GM23338 (cell line): ENCODE measurements at regions not wholly inside any gene's neighbourhood (a gene's known extent, or its start where the extent isn't known, plus 50 kb on each side); places are given as distances from the start of the nearest gene placed in this dataset.
A peak's percentile ranks its signal among the peaks of the same experiment; 100 is the strongest.

Source experiments
- ATAC-seq: fragments of 200-7000 bp; cut with Tn5 transposase; 3 replicates; pipeline ENCODE4 v1.9.1; 2020
- DNase-seq: peaks from one replicate; pipeline ENCODE4 v3.0.0-alpha.2; 2015; ENCODE audit warnings: low spot score
- H2AFZ ChIP-seq: fragments of 200-600 bp; sonication (generic); 2 replicates; pipeline ENCODE4 v1.8.0; 2016; ENCODE audit warnings: antibody characterized with exemption, mild to moderate bottlenecking, moderate library complexity
- H3F3A ChIP-seq: fragments of 200-600 bp; sonication (generic); replicated peaks from 2 replicates; pipeline ENCODE4 v1.8.0; 2017; ENCODE audit warnings: antibody characterized with exemption, mixed run types, low read depth
- H3K27ac ChIP-seq: fragments of 200-600 bp; sonication (generic); 2 replicates; pipeline ENCODE4 v1.6.1; 2016; ENCODE audit warnings: low read depth
- H3K27me3 ChIP-seq: fragments of 200-600 bp; sonication (generic); 2 replicates; pipeline ENCODE4 v1.8.0; 2016; ENCODE audit warnings: mild to moderate bottlenecking, mixed run types, moderate library complexity; ENCODE audit not compliant: insufficient read depth
- H3K36me3 ChIP-seq: fragments of 200-600 bp; sonication (generic); 2 replicates; pipeline ENCODE4 v1.8.0; 2016; ENCODE audit warnings: mild to moderate bottlenecking; ENCODE audit not compliant: insufficient read depth
- H3K4me1 ChIP-seq: fragments of 200-600 bp; sonication (generic); 2 replicates; pipeline ENCODE4 v1.8.0; 2016; ENCODE audit warnings: mild to moderate bottlenecking, moderate library complexity; ENCODE audit not compliant: insufficient read depth
- H3K4me2 ChIP-seq: fragments of 200-600 bp; sonication (generic); 2 replicates; pipeline ENCODE4 v1.7.1; 2017; ENCODE audit warnings: mixed run types
- H3K4me3 ChIP-seq: fragments of 200-600 bp; sonication (generic); 2 replicates; pipeline ENCODE4 v1.6.1; 2016; ENCODE audit warnings: mixed run types
- H3K79me2 ChIP-seq: fragments of 200-600 bp; sonication (generic); replicated peaks from 2 replicates; pipeline ENCODE4 v1.8.0; 2017; ENCODE audit warnings: mild to moderate bottlenecking; ENCODE audit not compliant: insufficient read depth
- H3K9me2 ChIP-seq: fragments of 200-600 bp; sonication (generic); 2 replicates; pipeline ENCODE4 v1.8.0; 2017; ENCODE audit not compliant: insufficient read depth
- H4K20me1 ChIP-seq: fragments of 200-600 bp; sonication (generic); replicated peaks from 2 replicates; pipeline ENCODE4 v1.8.0; 2017; ENCODE audit warnings: mild to moderate bottlenecking; ENCODE audit not compliant: insufficient read depth
- H3K27ac Mint-ChIP-seq: 2 replicates; pipeline ENCODE4 v1.8.0; 2020; ENCODE audit warnings: inconsistent platforms, mild to moderate bottlenecking, moderate library complexity, mixed read lengths
- H3K27me3 Mint-ChIP-seq: 3 replicates; pipeline ENCODE4 v1.8.0; 2022; ENCODE audit warnings: low read depth, mild to moderate bottlenecking, moderate library complexity, mixed read lengths, inconsistent platforms; ENCODE audit not compliant: insufficient read depth, poor library complexity
- H3K36me3 Mint-ChIP-seq: 3 replicates; pipeline ENCODE4 v1.8.0; 2021; ENCODE audit warnings: low read depth, mild to moderate bottlenecking, inconsistent platforms, moderate library complexity, mixed read lengths
- H3K4me1 Mint-ChIP-seq: 3 replicates; pipeline ENCODE4 v1.8.0; 2020; ENCODE audit warnings: mild to moderate bottlenecking, inconsistent platforms, mixed read lengths
- H3K4me3 Mint-ChIP-seq: 3 replicates; pipeline ENCODE4 v1.8.0; 2021; ENCODE audit warnings: moderate library complexity, mild to moderate bottlenecking, inconsistent platforms, mixed read lengths
- H3K9me3 Mint-ChIP-seq: 3 replicates; pipeline ENCODE4 v1.8.0; 2020; ENCODE audit warnings: moderate library complexity, mild to moderate bottlenecking, inconsistent platforms, mixed read lengths
- CREB1 ChIP-seq: fragments of 250-450 bp; sonication (Bioruptor Pico); IDR thresholded peaks from 2 replicates; pipeline ENCODE4 v1.5.0; 2020; ENCODE audit warnings: low read depth, mild to moderate bottlenecking, moderate library complexity
- EZH2 ChIP-seq: fragments of 200-600 bp; sonication (generic); IDR thresholded peaks from one replicate; pipeline ENCODE4 v1.8.0; 2017; ENCODE audit warnings: antibody characterized with exemption, mild to moderate bottlenecking, low read depth; ENCODE audit not compliant: unreplicated experiment
- EZH2phosphoT487 ChIP-seq: fragments of 200-600 bp; sonication (generic); IDR thresholded peaks from one replicate; pipeline ENCODE4 v1.8.1; 2018; ENCODE audit warnings: antibody characterized with exemption; ENCODE audit not compliant: unreplicated experiment
- JUNB ChIP-seq: IDR thresholded peaks from one replicate; pipeline ENCODE4 v1.6.1; 2016; ENCODE audit warnings: antibody characterized with exemption; ENCODE audit not compliant: unreplicated experiment
- NANOG ChIP-seq: IDR thresholded peaks from 2 replicates; pipeline ENCODE4 v1.6.1; 2016; ENCODE audit warnings: antibody characterized with exemption, borderline replicate concordance
- POLR2AphosphoS5 ChIP-seq: IDR thresholded peaks from 2 replicates; pipeline ENCODE4 v1.6.1; 2016; ENCODE audit warnings: antibody characterized with exemption, low read depth
- STAT1 ChIP-seq: IDR thresholded peaks from one replicate; pipeline ENCODE4 v1.6.1; 2016; ENCODE audit warnings: antibody characterized with exemption; ENCODE audit not compliant: unreplicated experiment
- ZNF114 ChIP-seq: fragments of 250-450 bp; sonication (Bioruptor Pico); IDR thresholded peaks from 2 replicates; pipeline ENCODE4 v1.5.0; 2020; ENCODE audit warnings: mild to moderate bottlenecking, moderate library complexity
- ZNF331 ChIP-seq: fragments of 250-450 bp; sonication (Bioruptor Pico); IDR thresholded peaks from 2 replicates; pipeline ENCODE4 v1.5.0; 2020; ENCODE audit warnings: low read depth, mild to moderate bottlenecking, moderate library complexity
- TF ChIP-seq, protein P1 (sequence below): IDR thresholded peaks from 2 replicates; pipeline ENCODE4 v1.6.1; 2016; ENCODE audit warnings: antibody characterized with exemption
- TF ChIP-seq, protein P2 (sequence below), 2 experiments: fragments of 200-600 bp in 1 of 2; sonication (generic) in 1 of 2; conservative IDR thresholded peaks; 2 replicates each; pipeline versions ENCODE4 v1.5.1 to v1.6.1; 2016 to 2017; ENCODE audit warnings: antibody characterized with exemption in 2 of 2, low read depth in 2 of 2, mild to moderate bottlenecking in 2 of 2, moderate library complexity in 1 of 2
- TF ChIP-seq, protein P3 (sequence below): fragments of 250-450 bp; sonication (Bioruptor Pico); IDR thresholded peaks from 2 replicates; pipeline ENCODE4 v1.5.0; 2020; ENCODE audit warnings: mild to moderate bottlenecking, moderate library complexity
- TF ChIP-seq, protein P4 (sequence below): IDR thresholded peaks from one replicate; pipeline ENCODE4 v1.6.1; 2018; ENCODE audit warnings: antibody characterized with exemption; ENCODE audit not compliant: unreplicated experiment

DNA sequence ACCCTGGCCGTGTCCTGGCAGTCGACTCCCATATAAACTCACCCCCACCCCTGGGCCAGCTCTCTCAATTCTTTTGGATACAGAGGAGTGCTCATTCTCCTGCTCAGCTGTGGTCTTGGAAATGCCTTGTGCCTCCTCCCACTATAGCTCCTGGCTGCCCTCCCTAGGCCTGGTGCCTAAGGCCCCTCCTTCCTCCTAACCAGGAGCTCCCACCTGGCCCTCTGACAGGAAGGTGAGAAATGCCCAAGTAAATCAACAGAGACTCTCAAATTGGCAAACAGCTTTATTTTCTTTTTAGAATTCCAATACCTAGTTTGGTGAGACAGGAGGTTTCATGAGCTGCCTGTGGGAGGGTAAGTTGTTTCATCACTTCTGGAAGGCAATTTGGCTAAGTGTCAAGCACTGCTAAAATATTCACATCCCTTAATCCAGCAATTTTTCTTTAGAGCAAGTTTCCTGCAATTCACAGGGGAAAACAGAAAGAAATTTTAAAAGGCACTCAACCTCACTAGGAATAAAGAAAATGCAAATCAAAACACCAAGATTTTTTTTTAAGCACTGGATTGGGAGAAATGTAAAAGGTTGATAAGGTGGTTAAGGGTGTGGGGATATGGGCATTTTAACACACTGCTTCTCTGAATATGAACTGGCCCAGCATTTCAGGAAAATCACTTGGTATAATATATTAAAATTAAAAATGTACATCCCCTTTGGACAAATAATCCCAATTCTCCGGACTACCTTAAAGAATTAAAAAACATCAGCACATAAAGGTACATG is 209.7 kb upstream of the ARHGAP20 start:
- Histone ChIP-seq H3K27ac (no peak overlapping the region), H4K20me1 (no peaks in the 10 kb centered on the region), H2AFZ (no peak overlapping the region), H3K4me3 (no peak overlapping the region), H3K27me3 (no peaks in the 10 kb centered on the region), H3K4me1 (no peaks in the 10 kb centered on the region), H3K9me2 (peaks cover 9% of the 10 kb centered on the region; the same call in 1 of the 2 replicates), H3K36me3 (no peaks in the 10 kb centered on the region), H3F3A (no peaks in the 10 kb centered on the region), H3K4me2 (no peak overlapping the region), H3K79me2 (no peaks in the 10 kb centered on the region)
- H3K27me3 Mint-ChIP-seq = no peaks in the 10 kb centered on the region
- H3K9me3 Mint-ChIP-seq = 0 out of 3 replicates have a peak, but pooled peaks cover under 1% of the 10 kb centered on the region
- TF ChIP-seq, protein P1, sequence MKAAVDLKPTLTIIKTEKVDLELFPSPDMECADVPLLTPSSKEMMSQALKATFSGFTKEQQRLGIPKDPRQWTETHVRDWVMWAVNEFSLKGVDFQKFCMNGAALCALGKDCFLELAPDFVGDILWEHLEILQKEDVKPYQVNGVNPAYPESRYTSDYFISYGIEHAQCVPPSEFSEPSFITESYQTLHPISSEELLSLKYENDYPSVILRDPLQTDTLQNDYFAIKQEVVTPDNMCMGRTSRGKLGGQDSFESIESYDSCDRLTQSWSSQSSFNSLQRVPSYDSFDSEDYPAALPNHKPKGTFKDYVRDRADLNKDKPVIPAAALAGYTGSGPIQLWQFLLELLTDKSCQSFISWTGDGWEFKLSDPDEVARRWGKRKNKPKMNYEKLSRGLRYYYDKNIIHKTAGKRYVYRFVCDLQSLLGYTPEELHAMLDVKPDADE = no peak
- no peak for TF ChIP-seq CREB1 (CRISPR knock-in tag)
- no peak for TF ChIP-seq JUNB
- no peak for TF ChIP-seq EZH2
- TF ChIP-seq POLR2AphosphoS5 = no peak
- TF ChIP-seq NANOG = no peak
- no peak for TF ChIP-seq ZNF114 (CRISPR knock-in tag)
- TF ChIP-seq, protein P2, sequence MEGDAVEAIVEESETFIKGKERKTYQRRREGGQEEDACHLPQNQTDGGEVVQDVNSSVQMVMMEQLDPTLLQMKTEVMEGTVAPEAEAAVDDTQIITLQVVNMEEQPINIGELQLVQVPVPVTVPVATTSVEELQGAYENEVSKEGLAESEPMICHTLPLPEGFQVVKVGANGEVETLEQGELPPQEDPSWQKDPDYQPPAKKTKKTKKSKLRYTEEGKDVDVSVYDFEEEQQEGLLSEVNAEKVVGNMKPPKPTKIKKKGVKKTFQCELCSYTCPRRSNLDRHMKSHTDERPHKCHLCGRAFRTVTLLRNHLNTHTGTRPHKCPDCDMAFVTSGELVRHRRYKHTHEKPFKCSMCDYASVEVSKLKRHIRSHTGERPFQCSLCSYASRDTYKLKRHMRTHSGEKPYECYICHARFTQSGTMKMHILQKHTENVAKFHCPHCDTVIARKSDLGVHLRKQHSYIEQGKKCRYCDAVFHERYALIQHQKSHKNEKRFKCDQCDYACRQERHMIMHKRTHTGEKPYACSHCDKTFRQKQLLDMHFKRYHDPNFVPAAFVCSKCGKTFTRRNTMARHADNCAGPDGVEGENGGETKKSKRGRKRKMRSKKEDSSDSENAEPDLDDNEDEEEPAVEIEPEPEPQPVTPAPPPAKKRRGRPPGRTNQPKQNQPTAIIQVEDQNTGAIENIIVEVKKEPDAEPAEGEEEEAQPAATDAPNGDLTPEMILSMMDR (conservative IDR thresholded peaks at IDR 0.05; ENCODE audit: low read depth in 2 of 2) = no peak
- TF ChIP-seq STAT1 = no peak
- TF ChIP-seq, protein P3, sequence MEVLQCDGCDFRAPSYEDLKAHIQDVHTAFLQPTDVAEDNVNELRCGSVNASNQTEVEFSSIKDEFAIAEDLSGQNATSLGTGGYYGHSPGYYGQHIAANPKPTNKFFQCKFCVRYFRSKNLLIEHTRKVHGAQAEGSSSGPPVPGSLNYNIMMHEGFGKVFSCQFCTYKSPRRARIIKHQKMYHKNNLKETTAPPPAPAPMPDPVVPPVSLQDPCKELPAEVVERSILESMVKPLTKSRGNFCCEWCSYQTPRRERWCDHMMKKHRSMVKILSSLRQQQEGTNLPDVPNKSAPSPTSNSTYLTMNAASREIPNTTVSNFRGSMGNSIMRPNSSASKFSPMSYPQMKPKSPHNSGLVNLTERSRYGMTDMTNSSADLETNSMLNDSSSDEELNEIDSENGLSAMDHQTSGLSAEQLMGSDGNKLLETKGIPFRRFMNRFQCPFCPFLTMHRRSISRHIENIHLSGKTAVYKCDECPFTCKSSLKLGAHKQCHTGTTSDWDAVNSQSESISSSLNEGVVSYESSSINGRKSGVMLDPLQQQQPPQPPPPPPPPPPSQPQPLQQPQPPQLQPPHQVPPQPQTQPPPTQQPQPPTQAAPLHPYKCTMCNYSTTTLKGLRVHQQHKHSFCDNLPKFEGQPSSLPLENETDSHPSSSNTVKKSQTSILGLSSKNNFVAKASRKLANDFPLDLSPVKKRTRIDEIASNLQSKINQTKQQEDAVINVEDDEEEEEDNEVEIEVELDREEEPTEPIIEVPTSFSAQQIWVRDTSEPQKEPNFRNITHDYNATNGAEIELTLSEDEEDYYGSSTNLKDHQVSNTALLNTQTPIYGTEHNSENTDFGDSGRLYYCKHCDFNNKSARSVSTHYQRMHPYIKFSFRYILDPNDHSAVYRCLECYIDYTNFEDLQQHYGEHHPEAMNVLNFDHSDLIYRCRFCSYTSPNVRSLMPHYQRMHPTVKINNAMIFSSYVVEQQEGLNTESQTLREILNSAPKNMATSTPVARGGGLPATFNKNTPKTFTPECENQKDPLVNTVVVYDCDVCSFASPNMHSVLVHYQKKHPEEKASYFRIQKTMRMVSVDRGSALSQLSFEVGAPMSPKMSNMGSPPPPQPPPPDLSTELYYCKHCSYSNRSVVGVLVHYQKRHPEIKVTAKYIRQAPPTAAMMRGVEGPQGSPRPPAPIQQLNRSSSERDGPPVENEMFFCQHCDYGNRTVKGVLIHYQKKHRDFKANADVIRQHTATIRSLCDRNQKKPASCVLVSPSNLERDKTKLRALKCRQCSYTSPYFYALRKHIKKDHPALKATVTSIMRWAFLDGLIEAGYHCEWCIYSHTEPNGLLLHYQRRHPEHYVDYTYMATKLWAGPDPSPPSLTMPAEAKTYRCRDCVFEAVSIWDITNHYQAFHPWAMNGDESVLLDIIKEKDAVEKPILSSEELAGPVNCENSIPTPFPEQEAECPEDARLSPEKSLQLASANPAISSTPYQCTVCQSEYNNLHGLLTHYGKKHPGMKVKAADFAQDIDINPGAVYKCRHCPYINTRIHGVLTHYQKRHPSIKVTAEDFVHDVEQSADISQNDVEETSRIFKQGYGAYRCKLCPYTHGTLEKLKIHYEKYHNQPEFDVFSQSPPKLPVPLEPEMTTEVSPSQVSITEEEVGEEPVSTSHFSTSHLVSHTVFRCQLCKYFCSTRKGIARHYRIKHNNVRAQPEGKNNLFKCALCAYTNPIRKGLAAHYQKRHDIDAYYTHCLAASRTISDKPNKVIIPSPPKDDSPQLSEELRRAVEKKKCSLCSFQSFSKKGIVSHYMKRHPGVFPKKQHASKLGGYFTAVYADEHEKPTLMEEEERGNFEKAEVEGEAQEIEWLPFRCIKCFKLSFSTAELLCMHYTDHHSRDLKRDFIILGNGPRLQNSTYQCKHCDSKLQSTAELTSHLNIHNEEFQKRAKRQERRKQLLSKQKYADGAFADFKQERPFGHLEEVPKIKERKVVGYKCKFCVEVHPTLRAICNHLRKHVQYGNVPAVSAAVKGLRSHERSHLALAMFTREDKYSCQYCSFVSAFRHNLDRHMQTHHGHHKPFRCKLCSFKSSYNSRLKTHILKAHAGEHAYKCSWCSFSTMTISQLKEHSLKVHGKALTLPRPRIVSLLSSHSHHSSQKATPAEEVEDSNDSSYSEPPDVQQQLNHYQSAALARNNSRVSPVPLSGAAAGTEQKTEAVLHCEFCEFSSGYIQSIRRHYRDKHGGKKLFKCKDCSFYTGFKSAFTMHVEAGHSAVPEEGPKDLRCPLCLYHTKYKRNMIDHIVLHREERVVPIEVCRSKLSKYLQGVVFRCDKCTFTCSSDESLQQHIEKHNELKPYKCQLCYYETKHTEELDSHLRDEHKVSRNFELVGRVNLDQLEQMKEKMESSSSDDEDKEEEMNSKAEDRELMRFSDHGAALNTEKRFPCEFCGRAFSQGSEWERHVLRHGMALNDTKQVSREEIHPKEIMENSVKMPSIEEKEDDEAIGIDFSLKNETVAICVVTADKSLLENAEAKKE (CRISPR knock-in tag) = no peak
- TF ChIP-seq, protein P4, sequence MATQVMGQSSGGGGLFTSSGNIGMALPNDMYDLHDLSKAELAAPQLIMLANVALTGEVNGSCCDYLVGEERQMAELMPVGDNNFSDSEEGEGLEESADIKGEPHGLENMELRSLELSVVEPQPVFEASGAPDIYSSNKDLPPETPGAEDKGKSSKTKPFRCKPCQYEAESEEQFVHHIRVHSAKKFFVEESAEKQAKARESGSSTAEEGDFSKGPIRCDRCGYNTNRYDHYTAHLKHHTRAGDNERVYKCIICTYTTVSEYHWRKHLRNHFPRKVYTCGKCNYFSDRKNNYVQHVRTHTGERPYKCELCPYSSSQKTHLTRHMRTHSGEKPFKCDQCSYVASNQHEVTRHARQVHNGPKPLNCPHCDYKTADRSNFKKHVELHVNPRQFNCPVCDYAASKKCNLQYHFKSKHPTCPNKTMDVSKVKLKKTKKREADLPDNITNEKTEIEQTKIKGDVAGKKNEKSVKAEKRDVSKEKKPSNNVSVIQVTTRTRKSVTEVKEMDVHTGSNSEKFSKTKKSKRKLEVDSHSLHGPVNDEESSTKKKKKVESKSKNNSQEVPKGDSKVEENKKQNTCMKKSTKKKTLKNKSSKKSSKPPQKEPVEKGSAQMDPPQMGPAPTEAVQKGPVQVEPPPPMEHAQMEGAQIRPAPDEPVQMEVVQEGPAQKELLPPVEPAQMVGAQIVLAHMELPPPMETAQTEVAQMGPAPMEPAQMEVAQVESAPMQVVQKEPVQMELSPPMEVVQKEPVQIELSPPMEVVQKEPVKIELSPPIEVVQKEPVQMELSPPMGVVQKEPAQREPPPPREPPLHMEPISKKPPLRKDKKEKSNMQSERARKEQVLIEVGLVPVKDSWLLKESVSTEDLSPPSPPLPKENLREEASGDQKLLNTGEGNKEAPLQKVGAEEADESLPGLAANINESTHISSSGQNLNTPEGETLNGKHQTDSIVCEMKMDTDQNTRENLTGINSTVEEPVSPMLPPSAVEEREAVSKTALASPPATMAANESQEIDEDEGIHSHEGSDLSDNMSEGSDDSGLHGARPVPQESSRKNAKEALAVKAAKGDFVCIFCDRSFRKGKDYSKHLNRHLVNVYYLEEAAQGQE = no peak
- TF ChIP-seq EZH2phosphoT487 = no peak
- TF ChIP-seq ZNF331 (CRISPR knock-in tag) = no peak
- peaks cover 3% of the 10 kb centered on the region; the same call in 1 of the 3 replicates for H3K4me1 Mint-ChIP-seq
- H3K36me3 Mint-ChIP-seq = no peaks in the 10 kb centered on the region; the same call in 1 of the 3 replicates
- no peak overlapping the region for H3K4me3 Mint-ChIP-seq
- DNase-seq = peak; percentile 32
- ATAC-seq = peak; percentile 79
- H3K27ac Mint-ChIP-seq = no peak overlapping the region
